Suppressor macrophage treated with lipopolysaccharide for 4 hours (primary cell): ENCODE measurements at regions not wholly inside any gene's neighbourhood (a gene's known extent, or its start where the extent isn't known, plus 50 kb on each side); places are given as distances from the start of the nearest gene placed in this dataset.
"Not testable (repeated sequence)": the region's sequence is repeated elsewhere in the genome, so short reads cannot be mapped to it uniquely, and the experiment has no call there.

Source experiments
- DNase-seq: peaks from one replicate; pipeline ENCODE4 v3.0.0-alpha.2; 2020

DNA sequence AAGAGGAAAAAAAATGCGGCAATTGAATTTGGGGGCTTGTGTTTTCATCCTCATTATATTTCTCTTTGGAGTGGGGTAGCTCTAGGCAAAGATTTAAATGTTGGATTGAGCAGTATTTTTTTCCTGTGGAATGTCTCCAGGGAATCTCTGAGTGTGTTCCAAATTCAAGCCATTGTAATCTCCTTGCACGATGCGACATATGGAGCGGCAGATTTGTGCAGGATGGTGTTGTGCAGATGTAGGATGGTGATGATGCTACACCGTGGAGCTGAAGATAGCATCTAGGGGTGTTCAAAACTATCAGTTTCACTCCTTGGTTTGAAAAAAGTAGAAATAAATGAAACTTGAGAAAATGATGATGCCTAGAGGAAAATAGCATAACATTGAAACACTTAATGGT lies 777.5 kb upstream of the EPHA7 start:
- DNase-seq, result no peak

DNA sequence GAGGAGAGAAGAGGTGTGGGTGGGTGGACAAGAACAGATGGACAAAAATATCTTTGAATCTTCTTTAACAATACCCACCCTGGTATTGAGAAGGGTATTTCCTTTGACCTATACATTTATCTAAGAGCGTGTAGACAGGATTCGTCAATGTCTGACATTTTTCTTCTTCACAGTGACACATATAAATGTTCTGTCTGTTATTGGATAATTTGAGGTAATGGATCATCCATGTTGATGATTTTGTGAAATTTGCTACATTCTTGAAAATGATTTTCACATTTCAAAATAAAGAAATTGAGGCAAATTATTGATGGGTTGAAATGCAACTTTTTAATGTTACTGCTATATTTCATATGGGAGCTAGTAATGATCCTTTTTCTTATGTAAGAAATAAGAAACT lies 770.7 kb upstream of the EPHA7 start:
- DNase-seq, result no peak

- no peak for DNase-seq
These were observed 765.5 kb upstream of the EPHA7 start for GRCh38 chr6:94184666-94185464.

GRCh38 chr6:94177429-94177828 lies 758.1 kb upstream of the EPHA7 start:
- DNase-seq, result no peak

DNA sequence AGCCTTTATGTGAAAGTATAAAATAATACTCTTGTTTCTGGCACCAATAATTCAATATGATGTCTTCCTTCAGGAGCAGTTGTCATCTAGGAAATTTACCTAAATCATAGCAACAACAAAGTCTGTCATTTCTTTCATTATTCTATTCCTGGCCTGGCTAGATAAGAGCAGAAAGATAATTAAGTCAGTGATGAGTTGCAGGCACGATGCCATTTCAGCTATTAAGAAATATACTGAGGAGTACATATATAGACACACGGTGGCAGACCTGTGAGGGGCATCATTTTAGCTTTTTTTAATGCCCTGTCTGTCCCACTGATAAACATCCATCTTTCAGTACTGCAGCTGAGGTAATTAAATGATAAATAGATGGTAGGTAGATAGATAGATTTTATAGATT lies 756.1 kb upstream of the EPHA7 start:
- no peak for DNase-seq

GRCh38 chr6:94163877-94164276 lies 744.5 kb upstream of the EPHA7 start:
- DNase-seq, result no peak

GRCh38 chr6:94150886-94151285 lies 731.5 kb upstream of the EPHA7 start:
- no peak for DNase-seq

GRCh38 chr6:94144807-94145206 lies 725.4 kb upstream of the EPHA7 start:
- no peak for DNase-seq

DNA sequence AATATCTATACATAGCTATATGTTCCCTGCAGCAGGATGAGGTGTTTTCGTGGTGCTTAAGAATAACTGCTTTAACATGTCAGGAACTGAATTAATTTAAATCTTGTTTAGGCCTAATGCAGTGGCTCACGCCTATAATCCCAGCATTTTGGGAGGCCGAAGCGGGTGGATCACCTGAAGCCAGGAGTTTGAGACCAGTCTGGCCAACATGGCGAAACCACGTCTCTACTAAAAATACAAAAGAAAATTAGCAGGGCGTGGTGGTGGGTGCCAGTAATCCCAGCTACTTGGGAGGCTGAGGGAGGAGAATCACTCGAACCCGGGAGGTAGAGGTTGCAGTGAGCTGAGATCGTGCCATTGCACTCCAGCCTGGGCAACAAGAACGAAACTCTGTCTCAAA lies 717.8 kb upstream of the EPHA7 start:
- not testable (repeated sequence) for DNase-seq

DNA sequence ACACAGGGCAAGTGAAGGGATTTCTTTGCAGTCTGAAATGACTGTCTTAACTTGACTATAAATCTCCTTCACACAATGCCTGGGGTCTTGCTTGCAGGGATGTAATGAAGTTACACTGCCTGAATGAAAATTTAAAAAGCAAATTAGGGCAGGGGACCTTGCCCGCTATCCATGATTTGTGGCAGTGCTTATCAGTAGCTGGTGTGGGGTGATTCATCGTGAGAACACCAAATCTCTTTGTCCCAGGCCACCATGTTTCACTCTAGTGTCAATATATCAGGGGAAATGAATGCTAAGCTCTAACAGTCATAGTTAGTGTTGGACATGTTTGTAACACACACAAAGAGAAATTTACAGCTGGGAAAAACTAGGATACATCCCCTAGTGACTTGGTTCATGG lies 713.7 kb upstream of the EPHA7 start:
- DNase-seq, result no peak

GRCh38 chr6:94131271-94131670 lies 711.9 kb upstream of the EPHA7 start:
- DNase-seq, result no peak

DNA sequence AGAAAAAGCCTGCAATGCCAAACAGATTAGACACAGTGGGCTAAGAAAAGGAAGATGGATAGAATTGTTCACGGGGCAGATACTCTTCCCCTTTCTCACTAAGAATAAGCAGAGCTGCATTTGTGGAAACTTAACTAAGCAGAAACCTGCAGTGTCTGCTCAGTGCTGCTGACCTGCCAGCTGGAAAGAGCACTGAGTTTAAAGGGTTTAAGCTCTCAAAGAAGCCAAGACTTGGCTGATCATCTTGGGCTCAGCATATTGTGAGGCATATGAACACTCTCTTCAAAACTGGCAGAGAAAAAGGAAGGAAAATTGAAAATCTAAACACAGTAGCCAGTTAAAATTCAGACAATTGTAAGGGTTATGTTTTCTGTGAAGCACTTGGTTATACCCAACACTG lies 711.1 kb upstream of the EPHA7 start:
- no peak for DNase-seq

GRCh38 chr6:94129926-94130325 lies 710.6 kb upstream of the EPHA7 start:
- DNase-seq, result no peak

- DNase-seq, result no peak
These were observed 708.4 kb upstream of the EPHA7 start for GRCh38 chr6:94127716-94128115.

DNA sequence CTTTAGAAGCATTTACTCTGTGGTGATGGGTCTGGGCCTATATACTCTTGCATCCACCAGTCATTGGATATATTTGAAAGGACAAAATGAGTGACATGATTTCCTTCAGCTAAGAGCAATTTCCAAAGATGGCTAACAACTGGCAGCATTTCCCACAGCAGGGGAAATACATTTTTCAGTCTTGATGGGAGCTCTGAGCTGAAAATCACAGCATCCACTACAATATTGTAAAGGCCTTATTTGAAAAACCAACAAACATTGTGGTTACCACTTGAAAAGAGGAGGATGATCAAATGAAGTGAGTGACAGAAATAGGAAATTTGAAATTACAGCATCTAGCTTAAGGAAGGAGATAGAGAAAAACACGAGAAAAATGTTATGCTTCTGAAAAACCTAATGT lies 705.0 kb upstream of the EPHA7 start:
- DNase-seq, result no peak

DNA sequence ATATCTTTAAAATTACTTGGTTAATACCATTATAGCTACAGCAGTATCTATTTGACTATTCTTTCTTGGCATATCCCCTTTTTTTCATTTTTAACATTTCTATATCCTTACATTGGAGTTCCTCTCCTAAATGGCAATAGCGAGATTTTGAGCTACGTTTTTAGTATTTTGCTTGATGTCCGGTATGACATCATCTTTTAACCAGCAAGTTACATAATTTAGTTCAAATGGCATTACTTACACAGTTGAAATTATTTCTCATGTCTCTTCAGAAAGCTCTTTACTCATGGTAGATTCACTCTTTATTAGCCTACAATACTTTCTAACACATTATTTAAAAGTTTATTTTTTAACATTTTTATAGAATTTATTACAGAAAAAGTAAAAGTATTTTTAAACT lies 701.7 kb upstream of the EPHA7 start:
- DNase-seq, result no peak

- no peak for DNase-seq
These were observed 679.7 kb upstream of the EPHA7 start for GRCh38 chr6:94099072-94099471.

- DNase-seq, result no peak
These were observed 676.6 kb upstream of the EPHA7 start for GRCh38 chr6:94095961-94096360.

DNA sequence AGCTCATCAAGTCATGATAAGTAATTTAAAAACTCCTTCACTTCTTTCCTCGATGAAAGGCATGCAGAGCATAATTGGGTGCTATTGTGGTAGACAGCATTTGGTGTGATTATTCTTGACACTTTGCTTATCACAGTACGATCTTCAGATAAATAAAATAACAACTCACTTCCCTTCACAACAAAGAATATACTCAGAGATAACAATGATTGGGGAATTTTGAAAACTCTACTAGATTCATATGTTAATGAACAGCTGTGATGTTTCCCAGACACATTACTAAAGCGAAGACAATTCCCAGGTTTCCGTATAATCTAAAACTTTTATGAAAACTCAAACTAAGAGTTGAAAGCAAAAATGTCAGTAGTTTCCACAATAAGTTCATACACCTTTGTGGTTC lies 670.6 kb upstream of the EPHA7 start:
- no peak for DNase-seq

DNA sequence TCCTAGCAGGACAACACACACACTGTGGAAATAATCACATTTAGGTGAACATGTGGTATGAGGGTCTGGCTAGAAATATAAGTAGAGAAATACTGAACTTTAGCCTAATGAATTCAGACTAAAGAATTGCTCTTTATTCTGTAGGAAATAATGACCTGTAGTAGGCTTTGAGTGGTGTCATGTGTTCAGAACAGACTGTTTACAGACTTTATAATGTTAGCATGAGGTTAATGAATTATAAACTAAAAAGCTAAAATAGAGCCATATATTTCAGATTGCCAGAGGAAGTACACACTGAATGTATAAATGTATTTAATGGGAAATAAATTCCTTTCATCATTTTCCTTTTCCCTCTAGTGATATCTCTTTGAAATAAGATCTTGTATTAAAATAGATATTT lies 669.5 kb upstream of the EPHA7 start:
- no peak for DNase-seq

DNA sequence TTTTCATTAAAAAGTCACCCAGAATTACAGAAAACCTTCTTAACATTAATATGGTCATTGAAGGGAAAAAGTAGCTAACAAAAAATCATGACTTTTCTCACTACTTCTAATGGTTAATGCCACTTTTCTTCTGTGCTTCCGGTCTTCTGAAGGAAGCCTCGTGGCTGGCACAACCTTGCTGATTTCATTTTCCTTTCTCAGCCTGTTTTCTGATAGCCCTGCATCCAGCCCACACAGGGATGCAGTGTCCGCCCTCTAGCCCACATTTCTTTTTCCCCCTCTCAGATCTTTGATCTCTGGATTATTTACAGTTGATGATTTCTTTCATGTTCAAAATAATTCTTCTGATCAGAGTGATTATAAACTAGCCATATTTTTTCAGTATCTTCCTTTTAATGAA lies 655.4 kb upstream of the EPHA7 start:
- no peak for DNase-seq

DNA sequence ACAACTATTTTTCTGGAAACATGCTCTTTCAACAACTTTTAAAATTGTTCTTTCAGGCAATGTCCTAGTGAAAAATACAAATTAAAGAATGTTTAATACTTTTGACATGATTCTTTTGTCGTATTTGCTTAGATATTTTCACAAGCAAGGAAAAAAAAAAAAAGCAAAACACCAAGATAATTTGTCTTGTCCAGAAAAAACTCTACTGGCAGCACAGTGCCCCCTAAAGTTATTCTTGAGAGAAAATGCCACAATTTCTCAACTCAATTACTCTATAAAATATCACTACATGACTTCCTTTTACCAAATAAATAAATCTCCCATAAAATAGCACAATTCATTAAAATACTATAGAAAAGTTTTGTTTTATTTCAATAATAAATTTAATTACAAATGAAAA lies 652.5 kb upstream of the EPHA7 start:
- DNase-seq, result no peak

DNA sequence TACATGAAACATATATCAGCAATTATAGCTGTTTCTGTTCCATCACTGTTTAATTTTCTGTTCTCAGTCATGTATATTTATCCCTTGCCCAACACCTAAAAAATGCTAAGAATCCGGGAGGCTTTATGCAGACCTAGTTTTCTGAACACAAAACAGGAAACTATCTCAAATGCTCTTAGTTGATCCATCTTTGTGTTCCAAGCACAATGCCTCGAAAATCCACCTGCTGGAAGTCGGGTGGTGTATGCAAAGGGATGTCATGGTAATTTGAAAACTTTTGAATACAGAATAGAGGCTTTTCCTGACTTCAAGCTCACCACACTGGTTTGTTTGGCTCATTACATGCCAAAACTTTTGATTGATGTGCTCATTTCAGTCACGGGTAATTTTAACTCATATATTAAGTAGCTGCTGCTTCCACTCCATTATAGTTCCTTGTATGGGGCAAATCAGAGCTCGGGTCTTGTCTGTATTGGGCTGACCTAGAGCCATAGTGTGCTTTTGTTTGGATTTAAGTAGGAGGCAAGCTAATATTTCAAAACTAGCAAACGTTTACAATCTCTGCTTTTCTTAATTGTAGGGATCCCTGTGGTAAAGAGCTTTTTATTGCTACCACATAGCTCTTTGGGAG lies 646.5 kb upstream of the EPHA7 start:
- no peak for DNase-seq

GRCh38 chr6:94052749-94053148 lies 633.4 kb upstream of the EPHA7 start:
- no peak for DNase-seq

GRCh38 chr6:94050515-94050914 lies 631.2 kb upstream of the EPHA7 start:
- no peak for DNase-seq
